Mucosa of rectum (tissue), 2 donors: ENCODE measurements at regions not wholly inside any gene's neighbourhood (a gene's known extent, or its start where the extent isn't known, plus 50 kb on each side); places are given as distances from the start of the nearest gene placed in this dataset.

Experiments used
- H3K27ac ChIP-seq, 2 donors: one replicate each; pipeline ENCODE4 v1.7.0; 2013; ENCODE audit warnings: inconsistent platforms in 2 of 2, low read depth in 2 of 2, low read length in 2 of 2
- H3K27me3 ChIP-seq, 2 donors: one replicate each; pipeline ENCODE4 v1.7.0; 2013; ENCODE audit warnings: low read length in 2 of 2; ENCODE audit not compliant: control insufficient read depth in 2 of 2, insufficient read depth in 2 of 2
- H3K36me3 ChIP-seq, 2 donors: one replicate each; pipeline ENCODE4 v1.7.0; 2013; ENCODE audit warnings: low read length in 2 of 2; ENCODE audit not compliant: control insufficient read depth in 2 of 2, insufficient read depth in 2 of 2
- H3K4me1 ChIP-seq, 2 donors: one replicate each; pipeline ENCODE4 v1.7.0; 2013; ENCODE audit warnings: low read length in 2 of 2, mild to moderate bottlenecking in 1 of 2; ENCODE audit not compliant: control insufficient read depth in 2 of 2, insufficient read depth in 2 of 2
- H3K4me3 ChIP-seq, 2 donors: one replicate each; pipeline ENCODE4 v1.7.0; 2013; ENCODE audit warnings: low read length in 2 of 2
- H3K9ac ChIP-seq, 2 donors: one replicate each; pipeline ENCODE4 v1.7.0; 2013; ENCODE audit warnings: low read length in 2 of 2, low read depth in 1 of 2, mild to moderate bottlenecking in 1 of 2
- H3K9me3 ChIP-seq, 2 donors: one replicate each; pipeline ENCODE4 v1.7.0; 2013; ENCODE audit warnings: low read length in 2 of 2; ENCODE audit not compliant: control insufficient read depth in 2 of 2
- donor health status: healthy.
- donor health status: Normal muscosa, but diverticular disease.

DNA sequence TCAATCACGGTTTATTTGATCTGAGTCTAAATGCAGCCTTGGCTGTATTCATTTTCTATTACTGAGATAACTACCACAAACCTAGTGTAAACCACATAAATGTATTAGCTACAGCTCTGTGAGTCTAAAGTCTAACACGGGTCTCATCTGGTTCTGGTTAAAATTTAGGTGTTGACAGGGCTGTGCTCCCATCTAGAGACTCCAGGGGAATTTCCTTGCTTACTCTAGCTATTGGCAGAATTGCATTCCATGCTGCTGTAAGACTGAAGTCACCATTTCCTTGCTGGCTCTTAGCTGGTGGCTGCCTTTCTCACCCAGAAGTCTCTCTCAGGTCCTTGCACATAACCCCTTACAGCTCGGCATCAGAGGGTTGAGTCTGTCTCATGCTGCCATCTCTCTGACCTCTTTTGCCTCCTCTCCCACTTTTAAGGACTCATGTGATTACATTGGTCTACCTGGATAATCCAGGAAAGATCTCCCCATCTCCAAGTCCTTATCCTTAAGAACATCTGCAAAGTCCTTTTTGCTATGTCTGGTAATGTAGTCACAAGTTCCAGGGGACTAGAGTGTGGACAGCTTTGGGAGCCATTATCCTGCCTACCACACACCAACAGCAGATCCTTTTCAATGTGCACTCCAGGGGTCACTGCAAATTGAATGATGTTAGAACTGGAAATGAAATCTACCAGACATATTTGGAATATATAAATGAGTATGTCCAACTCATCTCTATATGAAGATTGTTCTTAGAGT is 207.0 kb upstream of the AGAP1 start:
- Histone ChIP-seq H3K36me3 (no peaks in the 10 kb centered on the region), H3K27me3 (no peaks in the 10 kb centered on the region), H3K9me3 (no peaks in the 10 kb centered on the region), H3K27ac (no peak overlapping the region), H3K9ac (no peak overlapping the region), H3K4me3 (no peak overlapping the region), H3K4me1 (peaks cover 2 to 3% of the 10 kb centered on the region in 2 donors)

DNA sequence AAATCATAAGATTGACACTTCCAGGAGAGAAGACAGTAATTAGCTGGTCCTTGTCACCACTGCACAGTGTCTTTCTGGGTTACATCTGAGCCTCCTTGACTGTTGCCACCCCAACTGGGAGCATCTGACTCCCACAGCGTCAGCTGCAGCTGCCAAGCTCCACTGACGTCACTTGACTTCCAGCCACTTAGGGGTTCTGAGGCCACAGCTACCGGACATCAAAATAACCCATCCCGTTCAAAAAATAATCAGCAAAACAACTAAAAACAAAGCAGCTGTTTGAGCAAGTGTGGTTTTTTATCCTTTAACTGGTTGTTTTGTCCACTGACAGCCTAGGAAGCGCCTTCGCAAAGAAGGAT is 206.5 kb upstream of the AGAP1 start:
- no peak overlapping the region for H3K27ac ChIP-seq
- H3K4me3 ChIP-seq, result no peak overlapping the region

DNA sequence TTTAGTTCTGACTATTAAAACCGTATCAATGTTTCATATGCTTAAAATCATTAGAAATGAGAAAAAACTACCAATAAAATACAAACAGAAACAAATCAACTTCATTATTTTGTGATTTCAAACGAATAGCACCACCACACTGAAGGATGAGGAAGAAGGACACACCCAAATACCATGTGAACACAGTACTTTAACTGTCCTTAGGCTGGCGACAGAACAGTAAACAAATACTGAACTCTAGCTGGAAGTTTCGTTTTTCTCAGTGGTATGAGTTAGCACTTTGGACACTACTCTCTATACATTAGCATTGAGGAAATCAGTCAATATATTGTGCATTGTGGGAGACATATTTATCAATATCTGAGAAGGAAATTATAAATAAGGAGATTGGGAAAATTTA is 202.4 kb upstream of the AGAP1 start:
- Histone ChIP-seq H3K4me3 (no peak overlapping the region), H3K27ac (no peak overlapping the region), H3K36me3 (no peaks in the 10 kb centered on the region), H3K9ac (no peak overlapping the region), H3K27me3 (no peaks in the 10 kb centered on the region), H3K9me3 (no peaks in the 10 kb centered on the region), H3K4me1 (peaks cover 2 to 3% of the 10 kb centered on the region in 2 donors)

More for the DNA sequence above, 206.5 kb upstream of the AGAP1 start:
- no peaks in the 10 kb centered on the region for H3K9me3 ChIP-seq
- peaks cover 2 to 3% of the 10 kb centered on the region in 2 donors for H3K4me1 ChIP-seq
- no peak overlapping the region for H3K9ac ChIP-seq
- no peaks in the 10 kb centered on the region for H3K27me3 ChIP-seq
- no peaks in the 10 kb centered on the region for H3K36me3 ChIP-seq

DNA sequence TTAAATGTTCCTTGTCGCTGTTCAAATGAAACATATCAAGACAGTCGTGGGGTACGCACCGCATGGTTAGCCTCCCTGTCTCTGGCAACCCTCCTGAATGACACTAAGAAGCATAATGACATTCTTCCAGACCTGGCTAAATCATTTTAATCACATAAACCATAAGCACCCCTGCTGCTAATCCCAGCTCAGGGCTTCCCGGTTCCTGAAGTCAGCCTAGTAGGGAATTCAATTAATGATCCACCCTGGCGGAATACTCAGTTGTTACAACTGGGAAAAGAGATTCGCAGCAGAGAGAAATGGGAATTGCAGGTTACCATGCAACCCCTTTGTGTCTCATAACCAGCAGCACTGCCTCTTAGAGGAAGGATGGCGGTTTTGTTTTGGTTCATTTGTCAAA is 200.8 kb upstream of the AGAP1 start:
- Histone ChIP-seq H3K27me3 (no peaks in the 10 kb centered on the region), H3K4me1 (peaks cover 2 to 3% of the 10 kb centered on the region in 2 donors), H3K9ac (no peak overlapping the region), H3K9me3 (no peaks in the 10 kb centered on the region), H3K4me3 (no peak overlapping the region), H3K27ac (no peak overlapping the region), H3K36me3 (no peaks in the 10 kb centered on the region)

DNA sequence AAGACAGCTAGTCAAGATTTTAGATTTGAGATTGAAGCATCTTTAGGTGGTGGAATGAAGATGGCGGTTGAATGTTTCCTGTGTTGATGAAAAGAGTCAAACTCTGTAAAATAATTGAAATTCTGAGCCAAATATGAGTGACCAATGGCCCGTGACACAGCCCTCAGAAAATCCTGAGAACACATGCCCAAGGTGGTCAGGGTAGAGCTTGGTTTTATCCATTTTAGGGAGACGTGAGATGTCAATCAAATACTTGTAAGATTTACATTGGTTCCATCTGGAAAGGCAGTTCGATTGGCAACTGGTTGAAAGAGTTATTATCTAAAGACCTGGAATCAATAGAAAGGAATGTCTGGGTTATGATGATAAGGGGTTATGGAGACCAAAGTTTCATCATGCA is 198.0 kb upstream of the AGAP1 start:
- H3K4me1 ChIP-seq, result peaks cover 2 to 3% of the 10 kb centered on the region in 2 donors
- H3K27ac ChIP-seq, result no peak overlapping the region
- H3K36me3 ChIP-seq, result no peaks in the 10 kb centered on the region
- no peak overlapping the region for H3K4me3 ChIP-seq
- no peak overlapping the region for H3K9ac ChIP-seq
- peaks cover 0 to 4% of the 10 kb centered on the region in 2 donors for H3K27me3 ChIP-seq
- H3K9me3 ChIP-seq, result no peaks in the 10 kb centered on the region

DNA sequence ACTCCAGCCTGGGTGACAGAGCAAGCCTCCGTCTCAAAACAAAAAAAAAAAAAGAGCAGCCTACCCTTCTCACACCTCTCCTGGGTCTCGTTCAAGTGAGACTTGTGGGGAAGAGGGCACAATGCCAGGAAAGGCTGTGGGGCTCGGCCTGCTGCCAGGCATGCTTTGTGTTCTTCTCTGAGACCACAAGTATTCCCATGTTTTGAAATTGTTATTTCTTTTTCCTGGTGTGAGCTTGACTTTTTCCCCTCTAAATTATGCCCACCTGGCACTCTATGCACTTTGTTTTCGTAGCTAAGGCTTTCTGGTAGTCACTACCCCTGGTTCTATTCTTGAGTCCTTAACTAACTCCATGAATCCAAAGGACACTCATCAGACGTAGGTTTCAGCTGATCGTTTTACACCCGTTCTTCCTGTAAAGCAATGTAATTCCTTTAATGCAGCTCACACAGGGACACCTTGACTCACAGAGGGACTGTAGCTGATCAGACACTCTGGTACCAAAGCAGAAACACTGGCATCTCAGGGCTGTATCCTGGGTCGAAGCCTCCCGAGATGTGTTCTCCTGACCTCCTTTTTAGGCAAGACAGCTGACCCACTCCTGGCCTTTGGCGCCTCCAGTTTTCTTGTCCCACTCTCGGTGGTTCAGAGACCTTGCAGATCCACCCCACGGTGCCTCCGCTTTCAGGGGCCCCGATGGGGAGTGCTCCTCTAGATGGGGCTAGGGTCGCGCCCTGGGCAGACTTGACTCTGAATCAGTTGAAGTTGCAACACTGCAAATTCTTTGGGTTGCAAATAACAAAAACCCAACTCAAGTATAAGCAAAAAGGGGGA is 193.3 kb upstream of the AGAP1 start:
- H3K36me3 ChIP-seq, result no peaks in the 10 kb centered on the region
- H3K4me1 ChIP-seq, result no peaks in the 10 kb centered on the region
- no peak overlapping the region for H3K27ac ChIP-seq
- no peak overlapping the region for H3K4me3 ChIP-seq
- H3K27me3 ChIP-seq, result peaks cover 0 to 7% of the 10 kb centered on the region in 2 donors
- no peaks in the 10 kb centered on the region for H3K9me3 ChIP-seq
- H3K9ac ChIP-seq, result no peak overlapping the region

DNA sequence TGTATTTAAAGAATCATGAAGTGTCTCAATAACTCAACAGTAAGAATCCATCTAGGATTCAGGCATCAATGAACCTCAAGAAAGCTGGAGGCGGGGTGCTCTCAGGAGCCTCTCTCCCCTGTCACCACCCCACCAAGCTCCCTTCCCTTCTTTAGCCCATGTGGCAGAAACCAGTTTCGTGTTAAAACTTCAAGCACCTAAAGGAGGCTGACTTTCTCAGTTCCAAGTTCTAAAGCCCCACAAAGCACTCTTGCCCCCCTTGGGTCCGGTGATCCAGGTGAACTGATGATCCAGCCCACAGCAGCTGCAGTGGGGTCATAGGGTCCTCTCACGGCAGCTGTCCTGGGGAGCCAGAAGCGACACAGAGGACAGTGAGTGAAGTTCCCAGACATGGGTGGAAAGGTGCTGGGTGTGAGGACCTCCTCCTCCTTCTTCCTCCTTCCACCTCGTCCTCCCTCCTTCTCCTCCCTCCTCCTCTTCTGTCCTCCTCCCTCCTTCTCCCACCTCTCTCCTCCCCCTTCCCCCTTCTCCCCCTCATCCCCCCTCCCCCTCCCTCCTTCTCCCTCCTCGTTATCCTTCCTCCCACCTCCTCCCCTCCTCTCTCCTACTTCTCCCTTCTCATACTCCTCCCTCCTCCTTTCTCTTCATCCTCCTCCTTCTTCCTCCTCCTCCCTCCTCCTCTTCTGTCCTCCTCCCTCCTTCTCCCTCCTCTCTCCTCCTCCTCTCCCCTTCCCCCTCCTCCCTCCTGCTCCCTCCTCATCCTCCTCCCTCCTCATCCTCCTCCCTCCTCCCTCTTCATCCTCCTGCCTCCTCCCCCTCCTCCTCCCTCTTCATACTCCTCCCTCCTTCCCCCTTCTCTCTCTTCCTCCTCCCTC is 192.4 kb upstream of the AGAP1 start:
- Histone ChIP-seq H3K27ac (no peak overlapping the region), H3K36me3 (no peaks in the 10 kb centered on the region), H3K4me1 (no peaks in the 10 kb centered on the region), H3K27me3 (peaks cover 0 to 7% of the 10 kb centered on the region in 2 donors), H3K9ac (no peak overlapping the region), H3K9me3 (no peaks in the 10 kb centered on the region), H3K4me3 (no peak overlapping the region)

DNA sequence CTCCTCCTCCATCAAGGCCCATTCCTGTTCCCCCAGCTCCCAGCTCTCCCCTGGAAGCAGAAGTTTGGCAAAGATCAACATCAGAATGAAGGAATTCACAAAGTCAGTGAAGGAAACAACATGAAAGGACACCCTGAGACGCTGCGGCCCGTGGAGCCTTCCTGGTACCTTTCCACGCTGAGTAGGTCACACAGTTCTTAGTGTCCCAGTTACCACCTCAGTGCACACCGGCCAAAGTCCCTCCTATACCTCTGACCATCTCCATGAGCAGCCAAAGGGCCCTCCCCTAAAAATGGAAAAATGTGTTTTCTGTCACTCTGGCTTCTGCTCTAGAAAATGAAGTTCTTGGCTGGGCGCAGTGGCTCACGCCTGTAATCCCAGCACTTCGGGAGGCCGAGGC is 191.6 kb upstream of the AGAP1 start:
- Histone ChIP-seq H3K9ac (no peak overlapping the region), H3K4me3 (no peak overlapping the region), H3K9me3 (no peaks in the 10 kb centered on the region), H3K36me3 (no peaks in the 10 kb centered on the region), H3K27ac (no peak overlapping the region), H3K27me3 (peaks cover 0 to 7% of the 10 kb centered on the region in 2 donors), H3K4me1 (no peaks in the 10 kb centered on the region)

DNA sequence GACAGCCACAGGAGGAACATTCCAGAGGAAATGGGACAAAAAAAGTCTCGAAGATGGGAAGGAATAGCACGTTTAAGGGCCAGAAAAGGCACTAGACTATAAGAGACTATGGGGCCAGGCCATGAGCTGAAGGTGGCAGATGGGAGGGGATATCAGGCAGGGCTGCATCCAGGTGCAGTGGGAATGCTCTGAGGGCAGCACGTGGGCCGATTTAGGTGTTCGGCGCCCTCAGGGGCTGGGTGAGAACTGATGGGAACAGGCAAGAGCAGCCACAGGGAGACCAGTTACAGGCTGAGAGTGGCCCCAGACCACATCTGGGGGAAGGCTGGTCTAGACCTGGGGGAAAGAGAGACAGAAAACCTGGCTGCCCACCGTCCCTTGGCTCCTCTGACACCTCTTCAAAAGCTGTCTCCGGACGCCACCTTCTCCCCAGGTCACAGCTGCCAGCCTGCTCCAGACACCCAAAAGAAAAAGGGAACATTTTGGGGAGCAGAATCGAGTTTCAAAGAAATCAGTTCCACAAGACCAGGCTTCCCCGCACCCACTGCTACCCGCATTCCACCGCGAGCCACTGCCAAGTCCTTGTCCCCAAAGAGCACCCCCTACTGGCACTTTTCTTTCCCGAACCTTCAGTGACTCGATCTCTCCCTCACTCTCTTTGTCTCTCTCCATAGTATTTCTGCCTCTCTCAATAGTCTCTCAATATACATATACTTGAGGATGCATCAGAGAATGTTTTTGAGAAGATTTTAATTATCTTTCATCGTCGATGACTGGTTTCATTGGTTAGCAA is 190.1 kb upstream of the AGAP1 start:
- Histone ChIP-seq H3K4me3 (no peak overlapping the region), H3K4me1 (no peaks in the 10 kb centered on the region), H3K27ac (no peak overlapping the region), H3K27me3 (peaks cover 0 to 7% of the 10 kb centered on the region in 2 donors), H3K9me3 (no peaks in the 10 kb centered on the region), H3K36me3 (no peaks in the 10 kb centered on the region), H3K9ac (no peak overlapping the region)
